GM21576 (cell line): ENCODE measurements at regions not wholly inside any gene's neighbourhood (a gene's known extent, or its start where the extent isn't known, plus 50 kb on each side); places are given as distances from the start of the nearest gene placed in this dataset.

Source experiments
- ATAC-seq: cut with Tn5 transposase; IDR thresholded peaks from one replicate; pipeline ENCODE4 v1.9.1; 2021; ENCODE audit warnings: mild to moderate bottlenecking, moderate library complexity; ENCODE audit not compliant: unreplicated experiment

DNA sequence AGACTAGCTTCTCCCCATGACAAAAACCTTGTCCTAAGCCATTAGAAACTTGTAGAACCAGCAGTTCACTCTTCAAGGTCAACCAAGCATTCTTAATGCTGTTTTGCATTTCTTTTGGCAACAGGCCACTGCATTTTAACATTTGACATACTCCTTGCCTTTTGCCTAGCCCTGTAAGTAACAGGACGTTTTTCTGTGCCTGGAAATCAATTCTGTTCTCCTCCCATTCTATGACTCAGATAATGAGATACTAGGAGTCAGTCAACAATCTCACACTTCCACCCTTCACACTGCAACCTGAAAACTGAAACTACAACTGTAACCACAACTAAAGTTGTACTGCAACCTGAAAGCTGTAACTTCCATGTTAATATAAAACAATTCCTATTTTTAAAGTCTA lies 268.7 kb downstream of the MZT1 start:
- ATAC-seq: no peak

DNA sequence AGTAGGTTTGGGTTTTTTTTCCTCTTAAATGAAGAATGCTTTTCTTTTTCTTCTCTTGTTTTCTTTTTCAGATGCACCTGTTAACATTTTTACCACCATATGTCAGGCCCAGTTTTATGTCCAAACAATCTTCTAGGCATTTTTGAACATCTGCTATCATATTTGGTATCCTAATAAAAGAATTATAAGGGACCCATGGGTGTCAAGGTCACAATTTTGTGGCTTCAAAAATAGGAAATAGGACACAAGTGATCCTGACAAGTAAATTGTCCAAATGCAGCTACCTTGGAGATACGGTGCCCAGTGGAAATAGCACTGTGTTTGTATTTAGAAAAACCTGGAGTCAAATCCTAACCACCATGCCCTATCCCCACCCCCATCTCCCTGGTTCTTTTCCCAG lies 270.3 kb downstream of the MZT1 start:
- no peak for ATAC-seq

- no peak for ATAC-seq
Observed at GRCh38 chr13:72456486-72456885, 270.9 kb downstream of the MZT1 start.

DNA sequence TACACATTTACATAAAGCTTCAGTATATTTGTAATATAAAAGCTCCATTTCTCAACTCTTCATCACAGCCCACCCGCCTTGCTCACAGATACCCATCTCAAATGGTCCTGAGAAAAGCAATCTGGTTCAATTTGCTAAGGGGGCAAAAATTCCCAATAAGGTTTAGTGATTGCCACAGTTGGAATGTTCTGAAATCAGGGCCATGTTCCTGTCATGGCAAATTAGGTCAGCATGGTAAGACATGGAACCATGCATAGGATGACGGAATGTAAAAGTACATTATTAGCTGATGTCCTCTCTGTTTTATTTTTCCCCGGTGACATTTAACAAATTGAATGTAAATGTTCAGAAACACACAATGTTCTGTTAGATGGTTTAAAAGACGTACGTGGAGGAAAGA lies 274.3 kb downstream of the MZT1 start:
- ATAC-seq: no peak

GRCh38 chr13:72448082-72448481 lies 279.3 kb downstream of the MZT1 start:
- no peak for ATAC-seq

DNA sequence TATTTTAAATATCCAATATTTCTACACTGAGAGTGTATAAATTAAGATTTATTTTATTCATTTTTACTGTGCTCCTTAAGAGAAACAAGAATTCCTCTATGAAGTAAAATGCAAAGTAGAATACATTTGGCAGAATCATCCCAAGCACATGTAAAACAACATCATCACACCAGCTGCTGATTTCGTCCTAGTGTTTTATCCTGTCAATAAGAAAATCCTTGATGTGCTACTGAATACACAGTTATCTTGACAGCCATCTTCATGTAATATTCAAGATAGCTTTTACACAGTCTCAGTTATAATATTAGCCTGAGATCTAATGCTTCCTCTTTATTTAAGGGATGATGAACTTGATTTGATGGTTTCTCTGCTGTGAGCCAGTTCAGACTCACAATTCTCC lies 282.4 kb downstream of the MZT1 start:
- ATAC-seq: no peak

DNA sequence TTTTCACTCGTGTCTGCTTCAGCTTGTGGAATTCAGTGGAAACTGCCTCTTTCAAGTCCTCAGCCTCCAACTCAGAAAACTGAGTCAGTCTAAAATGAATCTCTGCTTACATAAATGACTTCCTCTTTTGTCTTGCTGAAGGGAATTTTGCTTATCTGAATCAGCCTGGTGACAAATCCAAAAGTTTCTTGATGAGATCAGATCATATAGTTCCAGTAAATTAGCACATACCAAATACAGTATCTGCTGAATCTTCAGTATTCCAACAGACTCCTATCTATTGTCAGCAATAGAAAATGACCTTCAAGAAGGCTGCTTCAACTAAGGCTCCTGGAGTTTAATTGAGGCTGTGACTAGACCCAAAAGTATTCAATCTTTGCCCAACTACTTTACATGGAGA lies 290.0 kb downstream of the MZT1 start:
- no peak for ATAC-seq

DNA sequence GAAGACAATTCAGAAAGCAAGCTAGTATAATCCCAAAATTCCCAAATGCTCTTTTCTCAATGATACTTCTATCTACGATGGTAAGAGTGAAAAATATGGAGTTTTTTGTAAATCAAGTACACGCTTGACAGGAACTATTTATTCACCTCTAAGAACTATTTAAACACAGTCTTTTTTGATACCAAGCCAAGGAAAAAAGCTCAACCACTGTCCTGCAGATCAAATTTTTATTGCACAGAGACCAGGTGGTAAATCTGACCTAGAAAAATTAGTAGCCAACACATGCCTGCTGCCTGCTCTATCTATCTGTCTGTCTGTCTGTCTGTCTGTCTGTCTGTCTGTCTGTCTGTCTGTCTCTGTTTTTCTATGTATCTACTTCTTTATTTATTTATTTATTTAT lies 292.2 kb downstream of the MZT1 start:
- ATAC-seq: no peak

DNA sequence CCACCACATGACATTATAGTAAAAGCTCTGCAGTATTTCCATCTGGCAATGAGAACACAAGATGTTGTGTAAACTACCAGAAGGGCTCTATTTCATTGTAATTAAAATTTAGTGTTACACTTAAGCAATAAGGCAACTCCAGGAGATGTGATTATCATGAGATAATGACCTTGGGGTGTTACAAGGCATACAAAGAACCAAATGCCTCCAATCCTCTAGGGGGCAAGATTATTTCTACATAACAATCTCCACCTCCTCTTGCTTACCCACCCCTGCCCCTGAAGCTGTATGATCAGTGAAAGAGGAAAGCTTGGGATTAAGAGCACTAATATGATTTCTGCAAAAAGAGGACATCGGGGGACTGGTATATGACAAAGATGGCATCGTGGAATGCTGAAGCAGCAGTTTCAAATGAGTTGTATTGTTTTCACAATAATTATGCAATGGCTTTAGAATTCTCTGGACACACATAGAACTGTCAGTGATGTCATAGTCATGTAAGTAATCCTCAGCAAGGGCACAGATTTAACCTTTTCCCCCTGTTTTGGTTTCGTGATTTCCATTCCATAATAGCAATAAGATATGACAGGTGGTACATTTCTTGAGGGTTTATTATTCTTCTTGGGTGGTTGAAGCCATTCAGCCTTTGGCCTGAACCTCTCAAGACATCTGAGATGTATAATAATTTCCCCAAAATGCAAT lies 295.3 kb downstream of the MZT1 start:
- ATAC-seq: no peak

DNA sequence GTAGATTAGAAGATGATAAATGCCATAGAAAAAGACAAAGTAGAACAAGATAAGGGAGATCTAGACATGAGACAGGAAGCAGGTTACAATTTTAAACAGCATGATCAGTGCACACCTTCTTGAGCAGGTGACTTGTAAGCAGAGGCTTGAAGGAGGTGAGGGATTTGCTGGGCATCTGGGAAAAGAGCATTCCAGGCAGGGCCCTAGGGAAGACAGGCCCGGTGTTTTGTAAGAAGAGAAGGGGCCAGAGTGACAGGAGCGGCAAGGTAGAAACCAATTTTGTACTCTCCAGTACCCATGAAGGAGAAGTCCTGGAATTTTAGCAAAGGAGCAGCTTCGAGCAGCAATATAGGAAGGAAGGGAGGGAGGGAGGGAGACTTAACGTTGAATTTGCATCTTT lies 296.5 kb downstream of the MZT1 start:
- ATAC-seq: no peak

DNA sequence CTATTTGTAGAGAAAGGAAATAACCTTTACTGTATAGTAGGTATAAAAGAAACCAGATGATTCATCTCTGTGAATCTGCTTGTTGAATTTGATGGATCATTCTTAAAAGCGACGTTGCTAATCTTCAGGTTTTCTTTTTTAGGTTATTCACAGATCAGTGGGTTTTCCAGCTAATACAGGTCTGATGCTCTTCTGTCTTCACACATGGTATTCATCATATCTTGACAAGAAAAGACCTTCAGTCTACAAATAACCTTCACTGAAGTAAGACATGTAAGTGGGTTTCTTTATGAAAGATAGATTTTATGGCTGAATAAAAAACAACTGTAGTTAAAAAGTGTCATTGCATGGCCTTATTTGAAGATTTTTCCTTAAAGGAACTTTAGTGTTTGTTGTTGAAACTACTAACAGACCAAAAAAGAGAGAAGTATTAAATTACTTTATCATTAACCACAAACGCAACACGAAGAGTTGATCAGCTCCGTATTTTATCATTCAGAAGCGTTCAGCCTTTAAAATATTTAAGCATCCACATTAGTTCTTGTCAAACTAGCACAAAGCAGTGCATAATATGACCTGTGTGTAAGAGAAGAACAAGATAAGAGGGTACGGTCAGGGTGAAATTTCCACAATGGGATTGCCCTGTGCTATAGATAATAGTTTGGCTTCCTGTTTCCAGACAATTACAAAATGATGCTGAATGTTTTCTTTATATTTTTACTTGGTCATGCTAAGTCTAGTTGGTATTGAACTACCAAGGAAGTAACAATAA lies 299.5 kb downstream of the MZT1 start:
- ATAC-seq: no peak

DNA sequence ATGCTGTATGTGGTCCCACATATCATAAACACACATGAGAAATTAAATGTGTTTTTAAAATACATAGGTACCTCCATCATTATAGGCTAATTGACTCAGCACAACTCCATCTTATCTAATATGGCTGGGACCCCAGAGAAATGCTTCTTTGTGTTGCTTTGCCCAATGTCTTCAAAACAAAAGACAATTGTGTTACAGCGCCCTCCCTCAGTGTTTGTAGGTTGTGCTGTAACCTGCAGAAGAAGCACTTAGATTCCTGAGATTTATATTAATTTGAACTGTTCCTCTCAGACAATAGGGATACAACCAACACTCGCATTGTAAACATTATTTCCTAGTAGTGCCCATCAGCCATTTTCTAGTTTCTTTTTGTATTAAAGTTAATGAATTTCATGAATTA lies 303.4 kb downstream of the MZT1 start:
- no peak for ATAC-seq

DNA sequence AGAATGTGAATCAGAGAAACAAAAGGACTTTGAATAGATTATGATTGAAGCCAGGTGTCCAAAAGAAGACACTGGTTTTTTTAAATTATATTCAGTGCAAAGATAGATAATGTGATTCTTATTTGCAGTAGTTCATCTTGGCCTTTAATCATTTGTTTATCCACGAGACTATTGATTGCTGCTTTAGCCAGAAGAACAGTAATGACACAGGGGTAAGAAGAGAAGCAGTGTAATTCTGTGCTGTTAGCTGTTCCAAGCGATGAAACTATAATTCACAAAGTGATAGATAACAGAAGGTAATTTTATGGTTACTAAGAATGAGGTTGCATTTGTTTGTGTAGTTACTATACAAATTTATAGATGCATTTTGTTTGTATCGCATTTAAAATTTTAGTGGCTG lies 311.6 kb downstream of the MZT1 start:
- ATAC-seq: no peak

GRCh38 chr13:72412481-72412880 lies 314.9 kb downstream of the MZT1 start:
- no peak for ATAC-seq

DNA sequence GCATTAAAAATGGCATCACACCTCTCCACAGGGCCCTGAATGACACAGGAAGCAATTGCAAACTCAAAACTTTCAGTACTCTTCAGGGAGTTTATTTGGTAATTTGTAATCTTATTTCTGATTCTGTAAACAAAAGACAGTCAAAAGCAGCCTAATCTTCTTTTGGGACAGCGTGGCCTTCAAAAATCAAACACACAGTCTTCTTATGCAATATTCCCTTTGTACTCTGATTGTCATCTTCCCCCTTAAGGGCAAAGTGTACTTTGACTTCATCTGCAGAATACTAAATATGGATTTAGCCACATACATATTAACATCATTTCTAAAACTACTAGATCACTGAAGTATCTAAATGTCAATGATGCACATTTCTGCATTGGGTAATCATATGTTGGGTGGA lies 322.0 kb downstream of the MZT1 start:
- no peak for ATAC-seq

DNA sequence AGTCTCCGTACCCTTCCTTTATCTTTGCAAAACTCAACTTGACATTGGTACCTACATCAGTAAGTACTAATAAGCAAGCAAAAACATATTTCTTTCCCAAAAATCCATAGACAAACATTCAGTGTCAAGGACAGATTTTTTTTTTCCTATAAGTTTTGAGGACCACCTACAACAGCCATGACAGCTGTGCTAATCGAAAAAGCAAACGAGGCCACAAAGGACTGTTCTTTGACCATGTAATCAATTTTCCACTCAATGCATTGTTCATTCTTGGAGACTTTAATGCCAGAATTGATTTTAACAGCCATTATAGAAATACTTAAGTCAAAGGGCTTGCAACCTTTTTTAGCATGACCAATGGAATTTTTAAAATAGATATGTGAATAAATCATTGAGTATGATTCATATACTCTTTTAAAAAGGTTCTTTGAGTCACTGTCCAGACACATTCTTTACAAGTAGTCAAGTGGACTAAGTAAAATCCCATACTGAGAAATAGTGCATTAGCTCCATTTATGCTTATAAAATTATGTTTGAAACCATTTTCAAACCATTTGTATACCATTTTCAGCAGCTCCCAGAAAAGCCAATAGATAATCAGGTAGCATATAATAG lies 323.9 kb downstream of the MZT1 start:
- ATAC-seq: no peak

DNA sequence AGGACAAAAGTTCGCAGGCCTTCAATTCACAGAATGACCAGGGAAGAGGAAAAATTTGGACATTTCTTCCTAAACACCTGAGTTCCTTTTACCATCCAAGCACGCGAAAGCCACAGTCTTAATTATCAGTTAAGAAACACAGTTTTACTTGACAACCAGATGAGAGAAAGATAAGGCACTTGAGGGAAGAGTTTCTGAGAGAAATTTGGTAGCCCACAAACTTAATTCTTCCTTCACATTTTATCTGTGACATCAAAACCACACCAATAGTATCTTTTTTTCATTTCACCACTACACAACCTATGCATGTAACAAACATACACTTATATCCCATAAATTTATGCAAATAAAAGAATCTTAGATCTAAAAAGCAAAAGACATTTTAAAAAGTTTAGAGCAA lies 326.6 kb downstream of the MZT1 start:
- no peak for ATAC-seq

DNA sequence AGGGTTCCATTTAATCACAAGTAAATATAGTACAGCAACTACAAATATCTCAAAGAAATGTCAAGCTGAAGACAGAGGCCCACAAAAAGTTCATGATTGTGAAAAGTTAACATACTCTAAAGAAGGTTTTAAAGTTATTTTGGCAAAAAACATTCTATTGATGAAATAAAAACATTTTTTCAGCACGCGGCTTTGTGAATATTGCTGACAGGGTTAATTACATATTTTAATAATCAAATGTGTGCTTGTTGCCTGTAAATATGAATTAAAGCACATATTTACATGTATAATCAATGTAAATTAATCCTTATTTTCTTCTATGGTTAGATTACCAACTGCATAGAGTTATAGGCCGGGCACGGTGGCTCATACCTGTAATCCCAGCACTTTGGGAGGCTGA lies 328.1 kb downstream of the MZT1 start:
- no peak for ATAC-seq

DNA sequence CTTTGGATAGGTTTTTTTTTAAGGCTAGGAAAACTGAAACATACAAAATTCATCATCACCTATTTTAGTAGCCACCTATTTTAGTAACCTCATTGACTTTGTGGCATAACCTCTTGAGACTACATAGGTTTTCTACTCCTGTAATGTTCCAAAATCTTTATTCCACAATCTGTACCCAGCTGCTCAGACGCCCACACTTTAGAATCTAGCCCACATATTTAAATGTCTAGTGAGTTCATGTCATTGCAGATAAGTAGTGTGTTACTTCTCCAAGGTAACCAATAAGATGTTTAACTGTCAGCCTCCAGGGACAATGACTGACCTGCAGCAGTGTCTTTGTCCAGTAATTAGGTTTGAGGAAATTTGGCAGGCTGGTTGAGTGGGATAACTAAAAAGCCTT lies 330.2 kb downstream of the MZT1 start:
- ATAC-seq: no peak

DNA sequence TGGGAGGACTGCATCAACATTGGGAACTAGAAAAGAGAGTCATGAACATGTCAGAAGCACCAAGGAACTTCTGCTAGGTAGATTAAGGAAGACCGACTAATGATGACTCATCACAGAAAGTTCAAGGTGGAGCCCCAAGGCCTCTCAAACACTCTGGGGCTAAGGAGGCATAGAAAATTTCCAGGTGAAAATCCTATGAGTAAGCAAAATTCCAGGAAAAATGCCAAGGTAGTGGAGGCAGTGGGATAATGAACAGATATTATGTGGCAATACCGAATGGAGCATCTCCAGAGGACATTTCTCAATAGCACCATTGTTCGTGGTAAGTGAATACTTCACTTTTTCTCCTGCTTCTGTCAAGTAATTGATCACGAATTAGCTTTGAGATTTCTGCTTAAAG lies 336.5 kb downstream of the MZT1 start:
- ATAC-seq: no peak

DNA sequence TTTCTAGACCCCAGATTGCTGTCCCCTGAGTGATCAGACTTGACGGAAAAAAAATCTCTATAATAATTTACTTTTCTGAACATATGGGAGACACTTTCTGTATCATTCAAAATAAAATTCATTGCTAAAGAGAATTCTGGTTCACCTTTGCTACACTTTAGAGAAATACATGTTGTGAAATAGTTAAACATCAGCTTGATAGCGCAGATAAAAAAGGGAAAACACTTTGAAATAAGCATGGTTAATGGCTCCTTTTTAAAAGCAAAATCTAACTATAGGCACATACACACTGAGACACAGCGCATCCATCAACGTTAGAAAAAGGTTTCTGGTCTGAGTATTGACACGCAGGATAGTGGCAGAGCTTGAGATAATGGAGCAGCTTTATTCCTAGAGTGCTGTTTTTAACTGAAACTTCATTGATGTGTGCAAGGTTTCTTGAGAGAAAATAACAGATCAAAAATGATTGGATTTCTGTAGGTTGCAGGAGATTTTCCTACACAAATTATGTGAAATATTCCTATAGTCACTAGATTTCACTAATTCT lies 341.2 kb downstream of the MZT1 start:
- ATAC-seq: no peak

DNA sequence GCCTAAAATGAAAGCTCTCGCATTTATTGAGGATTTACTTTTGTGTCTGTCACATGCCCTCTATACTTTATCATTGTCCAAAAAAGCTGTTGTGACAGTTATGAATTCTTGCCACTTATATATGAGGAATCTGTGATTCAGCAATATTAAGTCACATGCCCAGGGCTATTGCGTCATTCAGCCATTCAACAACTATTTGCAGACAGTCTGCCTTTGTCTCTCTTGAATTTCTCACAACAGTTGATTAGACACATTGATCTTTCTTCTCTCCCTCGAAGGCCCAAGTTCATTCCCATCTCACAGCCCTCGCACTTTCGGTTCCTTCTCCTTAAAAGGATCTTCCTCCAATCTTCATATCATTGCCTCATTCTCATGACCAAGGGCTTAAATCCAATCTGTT lies 342.6 kb downstream of the MZT1 start:
- no peak for ATAC-seq
